Endothelial cell of umbilical vein (primary cell): ENCODE measurements at regions not wholly inside any gene's neighbourhood (a gene's known extent, or its start where the extent isn't known, plus 50 kb on each side); places are given as distances from the start of the nearest gene placed in this dataset.

Source experiments
- BruUV-seq: library from RNA; stranded (reverse); fragments of 400-500 nt; replicated peaks from 2 replicates; lab custom pipeline; 2021; lab: Mats Ljungman, UMichigan
- CTCF ChIA-PET: fragments of 300-600, 350-600 bp; sonication (Branson Sonifier 250); formaldehyde crosslinking; loops from one replicate; lab custom pipeline; 2021; ENCODE audit warnings: antibody characterized with exemption, inconsistent platforms; lab: Charles Lee
- POLR2A ChIA-PET: fragments of 300-600, 350-600 bp; sonication (Branson Sonifier 250); formaldehyde crosslinking; loops from one replicate; lab custom pipeline; 2021; ENCODE audit warnings: antibody characterized with exemption, inconsistent platforms; lab: Charles Lee
- DNase-seq: peaks from one replicate; pipeline ENCODE4 v3.0.0-alpha.2; 2011; ENCODE audit warnings: low read depth, low spot score
- FAIRE-seq: peaks from 2 replicates; lab custom pipeline; 2011; peaks lifted over from hg19 to GRCh38; lab: Jason Lieb, UNC
- H2AFZ ChIP-seq: 2 replicates; pipeline ENCODE4 v1.6.0; 2012; ENCODE audit warnings: low read depth, low read length, control low read depth, inconsistent platforms
- H3K27ac ChIP-seq: 2 replicates; pipeline ENCODE4 v1.5.1; 2011; ENCODE audit warnings: low read depth, mild to moderate bottlenecking, control low read depth, low read length, moderate library complexity; ENCODE audit not compliant: insufficient read depth
- H3K27me3 ChIP-seq, 2 experiments: 2 replicates each; pipeline versions ENCODE4 v1.6.0 to v1.6.1; 2011; ENCODE audit warnings: low read length in 2 of 2, mixed read lengths in 1 of 2; ENCODE audit not compliant: control insufficient read depth in 2 of 2, insufficient read depth in 2 of 2
- H3K36me3 ChIP-seq, 2 experiments: 2 replicates in 1 of 2; 3 replicates in 1 of 2; pipeline ENCODE4 v1.5.1; 2011; ENCODE audit warnings: low read length in 2 of 2, mild to moderate bottlenecking in 1 of 2, moderate library complexity in 1 of 2; ENCODE audit not compliant: control insufficient read depth in 2 of 2, insufficient read depth in 2 of 2; ENCODE audit errors: extremely low read depth in 1 of 2
- H3K4me1 ChIP-seq: 3 replicates; pipeline ENCODE4 v1.5.1; 2011; ENCODE audit warnings: mild to moderate bottlenecking, low read length; ENCODE audit not compliant: control insufficient read depth, insufficient read depth; ENCODE audit errors: extremely low read depth
- H3K4me2 ChIP-seq: 2 replicates; pipeline ENCODE4 v1.6.1; 2011; ENCODE audit warnings: low read length, control low read depth, mixed read lengths; ENCODE audit not compliant: insufficient read depth
- H3K4me3 ChIP-seq, 3 experiments: fragments of 200-600 bp in 1 of 3; sonication (generic), shearing (Covaris generic) in 1 of 3; replicated peaks in 1 of 3; 2 replicates each; pipeline ENCODE4 v1.5.1; 2011 to 2016; ENCODE audit warnings: control low read depth in 3 of 3, low read length in 3 of 3, mild to moderate bottlenecking in 2 of 3, inconsistent platforms in 1 of 3, low read depth in 1 of 3, moderate library complexity in 1 of 3; ENCODE audit not compliant: insufficient read depth in 1 of 3
- H3K79me2 ChIP-seq: 2 replicates; pipeline ENCODE4 v1.6.0; 2012; ENCODE audit warnings: low read length, inconsistent platforms; ENCODE audit not compliant: control insufficient read depth, insufficient read depth
- H3K9ac ChIP-seq: replicated peaks from 2 replicates; pipeline ENCODE3; 2011; ENCODE audit warnings: low read length, control low read depth; ENCODE audit not compliant: insufficient read depth; ENCODE audit errors: extremely low read depth
- H3K9me1 ChIP-seq: replicated peaks from 3 replicates; pipeline ENCODE4 v1.6.0; 2011; ENCODE audit warnings: mild to moderate bottlenecking, low read length; ENCODE audit not compliant: control insufficient read depth, insufficient read depth; ENCODE audit errors: extremely low read depth
- H3K9me3 ChIP-seq: replicated peaks from 2 replicates; pipeline ENCODE4 v1.5.1; 2012; ENCODE audit warnings: low read length, inconsistent platforms; ENCODE audit not compliant: control insufficient read depth, insufficient read depth
- H4K20me1 ChIP-seq: replicated peaks from 2 replicates; pipeline ENCODE3; 2011; ENCODE audit warnings: mild to moderate bottlenecking, low read length; ENCODE audit not compliant: control insufficient read depth, insufficient read depth; ENCODE audit errors: extremely low read depth
- CTCF ChIP-seq, 2 donors: IDR thresholded peaks; 1 replicate in 1 of 2; 2 replicates in 1 of 2; pipeline ENCODE4 v1.5.1; 2011; ENCODE audit warnings: low read length in 2 of 2, mild to moderate bottlenecking in 2 of 2, moderate library complexity in 2 of 2, control low read depth in 1 of 2, inconsistent platforms in 1 of 2, low read depth in 1 of 2; ENCODE audit not compliant: insufficient read depth in 1 of 2; ENCODE audit errors: extremely low read depth in 1 of 2
- EZH2 ChIP-seq: IDR thresholded peaks from 2 replicates; pipeline ENCODE4 v1.6.1; 2012; ENCODE audit warnings: borderline replicate concordance, low read depth, mild to moderate bottlenecking, moderate library complexity, low read length, inconsistent platforms; ENCODE audit not compliant: severe bottlenecking
- FOS ChIP-seq: IDR thresholded peaks from 2 replicates; pipeline ENCODE4 v1.6.1; 2011; ENCODE audit warnings: mild to moderate bottlenecking, low read length, moderate library complexity, borderline replicate concordance; ENCODE audit not compliant: insufficient read depth
- GATA2 ChIP-seq: IDR thresholded peaks from 2 replicates; pipeline ENCODE4 v1.7.0; 2011; ENCODE audit warnings: low read depth, mild to moderate bottlenecking, moderate library complexity, mixed read lengths, low read length; ENCODE audit not compliant: insufficient read length, insufficient read depth
- JUN ChIP-seq: IDR thresholded peaks from 2 replicates; pipeline ENCODE4 v1.6.1; 2011; ENCODE audit warnings: borderline replicate concordance, low read depth; ENCODE audit not compliant: insufficient read length, insufficient read depth
- MYC ChIP-seq: IDR thresholded peaks from one replicate; pipeline ENCODE4 v1.6.1; 2011; ENCODE audit warnings: mild to moderate bottlenecking, low read depth, low read length
- POLR2A ChIP-seq: IDR thresholded peaks from 2 replicates; pipeline ENCODE4 v1.6.1; 2012; ENCODE audit warnings: low read depth, mild to moderate bottlenecking, control low read depth, low read length
- POLR2AphosphoS5 ChIP-seq: IDR thresholded peaks from 2 replicates; pipeline ENCODE4 v1.6.1; 2012; ENCODE audit warnings: low read depth, mild to moderate bottlenecking, control low read depth, low read length, moderate library complexity; ENCODE audit not compliant: insufficient read depth
- dilution Hi-C: fragments of 300-500 bp; cut with MboI; formaldehyde crosslinking; loops from one replicate; pipeline ENCODE4 v1.15.0; 2019; ENCODE audit warnings: low sequenced_read_pairs; ENCODE audit not compliant: extremely low pct_ligation_motif_present
- intact Hi-C: fragments of 100-400 bp; cut with micrococcal nuclease; formaldehyde crosslinking; loops from one replicate; pipeline ENCODE4 v1.10.0; 2022
- TF ChIP-seq, protein P1 (sequence below): IDR thresholded peaks from 2 replicates; pipeline ENCODE4 v1.6.1; 2011; ENCODE audit not compliant: insufficient read depth, insufficient read length

DNA sequence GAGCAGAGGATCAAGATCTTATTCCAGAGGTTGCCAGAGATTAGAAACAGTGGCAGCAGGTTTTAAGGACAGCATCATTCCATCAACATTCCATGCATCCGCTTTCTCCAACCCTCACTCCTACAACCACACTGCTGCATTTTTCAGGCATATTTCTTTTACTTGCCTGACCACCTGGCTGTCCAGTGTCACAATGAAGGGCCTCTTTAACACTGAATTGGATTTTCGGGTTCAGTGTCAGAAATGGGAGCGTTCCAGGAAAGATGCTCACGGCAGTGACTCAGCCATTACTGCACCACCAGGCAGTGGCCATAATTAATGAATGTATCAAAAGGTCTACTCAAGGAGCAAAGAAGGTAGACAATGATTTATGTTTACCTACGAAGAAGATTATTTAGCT, 200.4 kb upstream of the ESRRG start:
- no peaks in the 10 kb centered on the region for H3K4me1 ChIP-seq
- CTCF ChIA-PET: no interaction called here
- no peaks in the 10 kb centered on the region for H4K20me1 ChIP-seq
- no peaks in the 10 kb centered on the region for H3K9me1 ChIP-seq
- dilution Hi-C loops: no loop called here
- no peak for DNase-seq
- POLR2A ChIA-PET: no interaction called here
- no peak for FAIRE-seq
- peaks cover 4% of the 10 kb centered on the region for H3K9me3 ChIP-seq
- no peak overlapping the region for H2AFZ ChIP-seq
- TF ChIP-seq JUN (no peak), CTCF (IDR thresholded peaks at IDR 0.05; ENCODE audit: extremely low read depth in 1 of 2, insufficient read depth in 1 of 2, low read depth in 1 of 2, low read length in 2 of 2) (no peak), POLR2AphosphoS5 (no peak), FOS (no peak), EZH2 (no peak), POLR2A (no peak), GATA2 (no peak), MYC (no peak)
- TF ChIP-seq, protein P1, sequence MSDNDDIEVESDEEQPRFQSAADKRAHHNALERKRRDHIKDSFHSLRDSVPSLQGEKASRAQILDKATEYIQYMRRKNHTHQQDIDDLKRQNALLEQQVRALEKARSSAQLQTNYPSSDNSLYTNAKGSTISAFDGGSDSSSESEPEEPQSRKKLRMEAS: no peak
- no peak overlapping the region for H3K4me2 ChIP-seq
- H3K9ac ChIP-seq: no peak overlapping the region
- H3K79me2 ChIP-seq: no peaks in the 10 kb centered on the region
- H3K27me3 ChIP-seq: no peaks in the 10 kb centered on the region
- H3K27ac ChIP-seq: no peak overlapping the region
- no TSS peak for BruUV-seq
- no peaks in the 10 kb centered on the region for H3K36me3 ChIP-seq
- H3K4me3 ChIP-seq: no peak overlapping the region
- intact Hi-C loops: no loop called here
